ENCODE measurements at regions not wholly inside any gene's neighbourhood (a gene's known extent, or its start where the extent isn't known, plus 50 kb on each side); places are given as distances from the start of the nearest gene placed in this dataset.

DNA sequence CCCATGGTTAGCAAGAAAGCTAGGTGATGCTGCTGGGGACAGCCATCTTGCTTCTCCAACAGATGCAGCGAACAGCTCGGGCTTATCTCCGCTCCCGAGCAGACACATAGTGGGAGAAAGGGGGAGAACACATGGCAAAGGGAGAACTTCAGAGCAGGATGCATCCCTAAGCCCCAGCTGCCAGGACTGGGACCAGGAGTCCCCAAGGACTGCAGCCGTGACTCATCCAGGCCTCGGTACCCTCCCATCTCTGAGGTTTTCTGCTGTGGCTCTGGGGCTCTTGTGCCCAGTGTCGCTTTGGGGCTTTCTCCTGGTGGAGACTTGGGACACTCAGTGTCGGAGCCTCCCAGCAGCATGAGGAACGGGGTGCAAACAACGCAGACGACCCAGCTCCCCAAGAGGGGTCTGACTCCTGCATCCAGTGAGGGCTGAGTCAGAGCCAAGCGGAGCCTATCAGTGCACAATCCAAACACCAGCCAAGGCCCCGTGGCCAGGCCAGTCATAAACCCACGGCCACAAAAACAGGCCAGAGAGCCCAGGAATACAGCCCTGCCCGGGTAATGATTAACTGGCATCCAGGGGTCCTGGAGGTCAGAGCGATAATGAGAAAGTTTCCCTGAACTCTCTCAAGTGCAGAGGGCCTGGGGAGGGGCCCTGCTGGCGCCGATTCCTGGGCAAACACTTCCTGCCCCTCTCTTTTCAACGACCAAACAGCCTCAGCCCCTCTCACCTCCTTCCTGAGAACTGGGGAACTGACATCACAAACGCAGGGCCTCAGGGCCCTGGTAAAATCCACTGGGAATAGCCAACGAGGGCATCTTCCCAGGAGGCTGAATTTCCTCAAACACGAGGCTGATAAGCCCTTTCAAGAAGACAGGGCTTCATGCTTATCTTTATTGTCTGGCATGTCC lies 202.9 kb downstream of the USP12 start:
- no peak for TF ChIP-seq TAF1 (IDR thresholded peaks at IDR 0.05; ENCODE audit: low read depth, low read length)
- no peak for TF ChIP-seq CTBP2 (IDR thresholded peaks at IDR 0.05; ENCODE audit: borderline replicate concordance, insufficient read depth, insufficient read length, low read length)
- no peak for TF ChIP-seq POLR2A (IDR thresholded peaks at IDR 0.05; ENCODE audit: control extremely low read depth in 1 of 2, low read depth in 2 of 2, low read length in 2 of 2)
- no peak for TF ChIP-seq ZNF274 (IDR thresholded peaks at IDR 0.05; ENCODE audit: borderline replicate concordance, extremely low read depth, low read length)
- TF ChIP-seq POLR2AphosphoS5 (IDR thresholded peaks at IDR 0.05; ENCODE audit: low read depth, low read length), result no peak
- TF ChIP-seq, protein P1, sequence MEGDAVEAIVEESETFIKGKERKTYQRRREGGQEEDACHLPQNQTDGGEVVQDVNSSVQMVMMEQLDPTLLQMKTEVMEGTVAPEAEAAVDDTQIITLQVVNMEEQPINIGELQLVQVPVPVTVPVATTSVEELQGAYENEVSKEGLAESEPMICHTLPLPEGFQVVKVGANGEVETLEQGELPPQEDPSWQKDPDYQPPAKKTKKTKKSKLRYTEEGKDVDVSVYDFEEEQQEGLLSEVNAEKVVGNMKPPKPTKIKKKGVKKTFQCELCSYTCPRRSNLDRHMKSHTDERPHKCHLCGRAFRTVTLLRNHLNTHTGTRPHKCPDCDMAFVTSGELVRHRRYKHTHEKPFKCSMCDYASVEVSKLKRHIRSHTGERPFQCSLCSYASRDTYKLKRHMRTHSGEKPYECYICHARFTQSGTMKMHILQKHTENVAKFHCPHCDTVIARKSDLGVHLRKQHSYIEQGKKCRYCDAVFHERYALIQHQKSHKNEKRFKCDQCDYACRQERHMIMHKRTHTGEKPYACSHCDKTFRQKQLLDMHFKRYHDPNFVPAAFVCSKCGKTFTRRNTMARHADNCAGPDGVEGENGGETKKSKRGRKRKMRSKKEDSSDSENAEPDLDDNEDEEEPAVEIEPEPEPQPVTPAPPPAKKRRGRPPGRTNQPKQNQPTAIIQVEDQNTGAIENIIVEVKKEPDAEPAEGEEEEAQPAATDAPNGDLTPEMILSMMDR (IDR thresholded peaks at IDR 0.05; ENCODE audit: control extremely low read depth in 1 of 3, insufficient read depth in 1 of 3, low read depth in 1 of 3, low read length in 3 of 3), result no peak
- TF ChIP-seq GTF2F1 (IDR thresholded peaks at IDR 0.05; ENCODE audit: borderline replicate concordance, low read depth, low read length), result no peak

Measured in H1 (cell line).